ENCODE measurements at regions not wholly inside any gene's neighbourhood (a gene's known extent, or its start where the extent isn't known, plus 50 kb on each side); places are given as distances from the start of the nearest gene placed in this dataset.

DNA sequence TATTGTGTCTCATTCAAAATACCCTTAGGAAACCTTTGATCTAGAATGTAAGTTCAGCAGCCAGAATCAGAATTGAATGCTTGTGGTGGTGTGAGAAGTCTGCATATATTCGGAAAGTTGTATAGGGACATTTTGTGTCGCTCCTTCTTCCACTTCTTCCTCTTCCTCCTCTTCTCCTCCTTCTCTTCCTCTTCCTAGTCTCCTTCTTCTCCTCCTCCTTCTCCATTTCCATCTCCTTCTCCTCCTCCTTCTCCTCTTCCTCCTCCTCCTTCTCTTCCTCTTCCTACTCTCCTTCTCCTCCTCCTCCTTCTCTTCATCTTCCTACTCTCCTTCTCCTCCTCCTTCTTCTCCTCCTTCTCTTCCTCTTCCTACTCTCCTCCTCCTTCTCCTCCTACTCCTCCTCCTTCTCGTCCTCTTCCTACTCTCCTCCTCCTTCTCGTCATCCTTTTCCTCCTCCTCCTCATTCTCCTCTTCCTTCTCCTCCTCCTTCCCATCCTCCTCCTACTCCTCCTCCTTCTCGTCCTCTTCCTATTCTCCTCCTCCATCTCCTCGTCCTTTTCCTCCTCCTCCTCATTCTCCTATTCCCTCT lies 749.3 kb upstream of the GOLIM4 start:
- peaks cover 8% of the 10 kb centered on the region; the same call in 2 of the 3 replicates for H3K9me3 Mint-ChIP-seq
- no peak overlapping the region for H3K4me3 Mint-ChIP-seq
- peaks cover 41% of the 10 kb centered on the region for H3K4me1 Mint-ChIP-seq
- Histone ChIP-seq H3K4me1 (ENCODE audit: insufficient read depth) (peaks cover 37% of the 10 kb centered on the region), H3K36me3 (ENCODE audit: insufficient read depth) (no peaks in the 10 kb centered on the region), H4K20me1 (replicated peaks; ENCODE audit: insufficient read depth) (no peaks in the 10 kb centered on the region), H3F3A (replicated peaks; ENCODE audit: low read depth) (no peaks in the 10 kb centered on the region; the same call in 1 of the 2 replicates), H3K27ac (ENCODE audit: low read depth) (no peak overlapping the region), H3K4me3 (no peak overlapping the region), H3K27me3 (ENCODE audit: insufficient read depth) (no peaks in the 10 kb centered on the region), H3K9me2 (ENCODE audit: insufficient read depth) (no peaks in the 10 kb centered on the region), H3K4me2 (no peak overlapping the region), H3K79me2 (replicated peaks; ENCODE audit: insufficient read depth) (no peaks in the 10 kb centered on the region), H2AFZ (no peak overlapping the region)
- ATAC-seq = no peak
- H3K27me3 Mint-ChIP-seq (ENCODE audit: insufficient read depth, low read depth, poor library complexity) = no peaks in the 10 kb centered on the region
- peaks cover 14% of the 10 kb centered on the region for H3K36me3 Mint-ChIP-seq (ENCODE audit: low read depth)
- TF ChIP-seq STAT1 (IDR thresholded peaks at IDR 0.05; ENCODE audit: unreplicated experiment) (no peak), JUNB (IDR thresholded peaks at IDR 0.05; ENCODE audit: unreplicated experiment) (no peak), NANOG (IDR thresholded peaks at IDR 0.05; ENCODE audit: borderline replicate concordance) (no peak), CREB1 (CRISPR knock-in tag; IDR thresholded peaks at IDR 0.05; ENCODE audit: low read depth) (no peak), POLR2AphosphoS5 (IDR thresholded peaks at IDR 0.05; ENCODE audit: low read depth) (no peak), ZNF114 (CRISPR knock-in tag; IDR thresholded peaks at IDR 0.05) (no peak), EZH2 (IDR thresholded peaks at IDR 0.05; ENCODE audit: low read depth, unreplicated experiment) (no peak)
- TF ChIP-seq, protein P1, sequence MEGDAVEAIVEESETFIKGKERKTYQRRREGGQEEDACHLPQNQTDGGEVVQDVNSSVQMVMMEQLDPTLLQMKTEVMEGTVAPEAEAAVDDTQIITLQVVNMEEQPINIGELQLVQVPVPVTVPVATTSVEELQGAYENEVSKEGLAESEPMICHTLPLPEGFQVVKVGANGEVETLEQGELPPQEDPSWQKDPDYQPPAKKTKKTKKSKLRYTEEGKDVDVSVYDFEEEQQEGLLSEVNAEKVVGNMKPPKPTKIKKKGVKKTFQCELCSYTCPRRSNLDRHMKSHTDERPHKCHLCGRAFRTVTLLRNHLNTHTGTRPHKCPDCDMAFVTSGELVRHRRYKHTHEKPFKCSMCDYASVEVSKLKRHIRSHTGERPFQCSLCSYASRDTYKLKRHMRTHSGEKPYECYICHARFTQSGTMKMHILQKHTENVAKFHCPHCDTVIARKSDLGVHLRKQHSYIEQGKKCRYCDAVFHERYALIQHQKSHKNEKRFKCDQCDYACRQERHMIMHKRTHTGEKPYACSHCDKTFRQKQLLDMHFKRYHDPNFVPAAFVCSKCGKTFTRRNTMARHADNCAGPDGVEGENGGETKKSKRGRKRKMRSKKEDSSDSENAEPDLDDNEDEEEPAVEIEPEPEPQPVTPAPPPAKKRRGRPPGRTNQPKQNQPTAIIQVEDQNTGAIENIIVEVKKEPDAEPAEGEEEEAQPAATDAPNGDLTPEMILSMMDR (conservative IDR thresholded peaks at IDR 0.05; ENCODE audit: low read depth in 2 of 2) = no peak
- TF ChIP-seq, protein P2, sequence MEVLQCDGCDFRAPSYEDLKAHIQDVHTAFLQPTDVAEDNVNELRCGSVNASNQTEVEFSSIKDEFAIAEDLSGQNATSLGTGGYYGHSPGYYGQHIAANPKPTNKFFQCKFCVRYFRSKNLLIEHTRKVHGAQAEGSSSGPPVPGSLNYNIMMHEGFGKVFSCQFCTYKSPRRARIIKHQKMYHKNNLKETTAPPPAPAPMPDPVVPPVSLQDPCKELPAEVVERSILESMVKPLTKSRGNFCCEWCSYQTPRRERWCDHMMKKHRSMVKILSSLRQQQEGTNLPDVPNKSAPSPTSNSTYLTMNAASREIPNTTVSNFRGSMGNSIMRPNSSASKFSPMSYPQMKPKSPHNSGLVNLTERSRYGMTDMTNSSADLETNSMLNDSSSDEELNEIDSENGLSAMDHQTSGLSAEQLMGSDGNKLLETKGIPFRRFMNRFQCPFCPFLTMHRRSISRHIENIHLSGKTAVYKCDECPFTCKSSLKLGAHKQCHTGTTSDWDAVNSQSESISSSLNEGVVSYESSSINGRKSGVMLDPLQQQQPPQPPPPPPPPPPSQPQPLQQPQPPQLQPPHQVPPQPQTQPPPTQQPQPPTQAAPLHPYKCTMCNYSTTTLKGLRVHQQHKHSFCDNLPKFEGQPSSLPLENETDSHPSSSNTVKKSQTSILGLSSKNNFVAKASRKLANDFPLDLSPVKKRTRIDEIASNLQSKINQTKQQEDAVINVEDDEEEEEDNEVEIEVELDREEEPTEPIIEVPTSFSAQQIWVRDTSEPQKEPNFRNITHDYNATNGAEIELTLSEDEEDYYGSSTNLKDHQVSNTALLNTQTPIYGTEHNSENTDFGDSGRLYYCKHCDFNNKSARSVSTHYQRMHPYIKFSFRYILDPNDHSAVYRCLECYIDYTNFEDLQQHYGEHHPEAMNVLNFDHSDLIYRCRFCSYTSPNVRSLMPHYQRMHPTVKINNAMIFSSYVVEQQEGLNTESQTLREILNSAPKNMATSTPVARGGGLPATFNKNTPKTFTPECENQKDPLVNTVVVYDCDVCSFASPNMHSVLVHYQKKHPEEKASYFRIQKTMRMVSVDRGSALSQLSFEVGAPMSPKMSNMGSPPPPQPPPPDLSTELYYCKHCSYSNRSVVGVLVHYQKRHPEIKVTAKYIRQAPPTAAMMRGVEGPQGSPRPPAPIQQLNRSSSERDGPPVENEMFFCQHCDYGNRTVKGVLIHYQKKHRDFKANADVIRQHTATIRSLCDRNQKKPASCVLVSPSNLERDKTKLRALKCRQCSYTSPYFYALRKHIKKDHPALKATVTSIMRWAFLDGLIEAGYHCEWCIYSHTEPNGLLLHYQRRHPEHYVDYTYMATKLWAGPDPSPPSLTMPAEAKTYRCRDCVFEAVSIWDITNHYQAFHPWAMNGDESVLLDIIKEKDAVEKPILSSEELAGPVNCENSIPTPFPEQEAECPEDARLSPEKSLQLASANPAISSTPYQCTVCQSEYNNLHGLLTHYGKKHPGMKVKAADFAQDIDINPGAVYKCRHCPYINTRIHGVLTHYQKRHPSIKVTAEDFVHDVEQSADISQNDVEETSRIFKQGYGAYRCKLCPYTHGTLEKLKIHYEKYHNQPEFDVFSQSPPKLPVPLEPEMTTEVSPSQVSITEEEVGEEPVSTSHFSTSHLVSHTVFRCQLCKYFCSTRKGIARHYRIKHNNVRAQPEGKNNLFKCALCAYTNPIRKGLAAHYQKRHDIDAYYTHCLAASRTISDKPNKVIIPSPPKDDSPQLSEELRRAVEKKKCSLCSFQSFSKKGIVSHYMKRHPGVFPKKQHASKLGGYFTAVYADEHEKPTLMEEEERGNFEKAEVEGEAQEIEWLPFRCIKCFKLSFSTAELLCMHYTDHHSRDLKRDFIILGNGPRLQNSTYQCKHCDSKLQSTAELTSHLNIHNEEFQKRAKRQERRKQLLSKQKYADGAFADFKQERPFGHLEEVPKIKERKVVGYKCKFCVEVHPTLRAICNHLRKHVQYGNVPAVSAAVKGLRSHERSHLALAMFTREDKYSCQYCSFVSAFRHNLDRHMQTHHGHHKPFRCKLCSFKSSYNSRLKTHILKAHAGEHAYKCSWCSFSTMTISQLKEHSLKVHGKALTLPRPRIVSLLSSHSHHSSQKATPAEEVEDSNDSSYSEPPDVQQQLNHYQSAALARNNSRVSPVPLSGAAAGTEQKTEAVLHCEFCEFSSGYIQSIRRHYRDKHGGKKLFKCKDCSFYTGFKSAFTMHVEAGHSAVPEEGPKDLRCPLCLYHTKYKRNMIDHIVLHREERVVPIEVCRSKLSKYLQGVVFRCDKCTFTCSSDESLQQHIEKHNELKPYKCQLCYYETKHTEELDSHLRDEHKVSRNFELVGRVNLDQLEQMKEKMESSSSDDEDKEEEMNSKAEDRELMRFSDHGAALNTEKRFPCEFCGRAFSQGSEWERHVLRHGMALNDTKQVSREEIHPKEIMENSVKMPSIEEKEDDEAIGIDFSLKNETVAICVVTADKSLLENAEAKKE (CRISPR knock-in tag; IDR thresholded peaks at IDR 0.05) = no peak
- TF ChIP-seq, protein P3, sequence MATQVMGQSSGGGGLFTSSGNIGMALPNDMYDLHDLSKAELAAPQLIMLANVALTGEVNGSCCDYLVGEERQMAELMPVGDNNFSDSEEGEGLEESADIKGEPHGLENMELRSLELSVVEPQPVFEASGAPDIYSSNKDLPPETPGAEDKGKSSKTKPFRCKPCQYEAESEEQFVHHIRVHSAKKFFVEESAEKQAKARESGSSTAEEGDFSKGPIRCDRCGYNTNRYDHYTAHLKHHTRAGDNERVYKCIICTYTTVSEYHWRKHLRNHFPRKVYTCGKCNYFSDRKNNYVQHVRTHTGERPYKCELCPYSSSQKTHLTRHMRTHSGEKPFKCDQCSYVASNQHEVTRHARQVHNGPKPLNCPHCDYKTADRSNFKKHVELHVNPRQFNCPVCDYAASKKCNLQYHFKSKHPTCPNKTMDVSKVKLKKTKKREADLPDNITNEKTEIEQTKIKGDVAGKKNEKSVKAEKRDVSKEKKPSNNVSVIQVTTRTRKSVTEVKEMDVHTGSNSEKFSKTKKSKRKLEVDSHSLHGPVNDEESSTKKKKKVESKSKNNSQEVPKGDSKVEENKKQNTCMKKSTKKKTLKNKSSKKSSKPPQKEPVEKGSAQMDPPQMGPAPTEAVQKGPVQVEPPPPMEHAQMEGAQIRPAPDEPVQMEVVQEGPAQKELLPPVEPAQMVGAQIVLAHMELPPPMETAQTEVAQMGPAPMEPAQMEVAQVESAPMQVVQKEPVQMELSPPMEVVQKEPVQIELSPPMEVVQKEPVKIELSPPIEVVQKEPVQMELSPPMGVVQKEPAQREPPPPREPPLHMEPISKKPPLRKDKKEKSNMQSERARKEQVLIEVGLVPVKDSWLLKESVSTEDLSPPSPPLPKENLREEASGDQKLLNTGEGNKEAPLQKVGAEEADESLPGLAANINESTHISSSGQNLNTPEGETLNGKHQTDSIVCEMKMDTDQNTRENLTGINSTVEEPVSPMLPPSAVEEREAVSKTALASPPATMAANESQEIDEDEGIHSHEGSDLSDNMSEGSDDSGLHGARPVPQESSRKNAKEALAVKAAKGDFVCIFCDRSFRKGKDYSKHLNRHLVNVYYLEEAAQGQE (IDR thresholded peaks at IDR 0.05; ENCODE audit: unreplicated experiment) = no peak
- TF ChIP-seq, protein P4, sequence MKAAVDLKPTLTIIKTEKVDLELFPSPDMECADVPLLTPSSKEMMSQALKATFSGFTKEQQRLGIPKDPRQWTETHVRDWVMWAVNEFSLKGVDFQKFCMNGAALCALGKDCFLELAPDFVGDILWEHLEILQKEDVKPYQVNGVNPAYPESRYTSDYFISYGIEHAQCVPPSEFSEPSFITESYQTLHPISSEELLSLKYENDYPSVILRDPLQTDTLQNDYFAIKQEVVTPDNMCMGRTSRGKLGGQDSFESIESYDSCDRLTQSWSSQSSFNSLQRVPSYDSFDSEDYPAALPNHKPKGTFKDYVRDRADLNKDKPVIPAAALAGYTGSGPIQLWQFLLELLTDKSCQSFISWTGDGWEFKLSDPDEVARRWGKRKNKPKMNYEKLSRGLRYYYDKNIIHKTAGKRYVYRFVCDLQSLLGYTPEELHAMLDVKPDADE (IDR thresholded peaks at IDR 0.05) = no peak
- no peak for DNase-seq (ENCODE audit: low spot score)
- H3K27ac Mint-ChIP-seq = no peak overlapping the region

Measured in GM23338 (cell line).